Suprapubic skin (tissue), 4 donors: ENCODE measurements at regions not wholly inside any gene's neighbourhood (a gene's known extent, or its start where the extent isn't known, plus 50 kb on each side); places are given as distances from the start of the nearest gene placed in this dataset.

ENCODE experiments used
- DNase-seq, 2 donors: peaks; one replicate each; pipeline ENCODE4 v3.0.0-alpha.2; 2019; ENCODE audit warnings: low spot score in 2 of 2
- H3K27ac ChIP-seq: fragments of 200-600 bp; sonication (generic); one replicate; pipeline ENCODE4 v1.5.1; 2019
- H3K27me3 ChIP-seq: fragments of 200-600 bp; sonication (generic); one replicate; pipeline ENCODE4 v1.5.1; 2019
- H3K36me3 ChIP-seq: fragments of 200-600 bp; sonication (generic); one replicate; pipeline ENCODE4 v1.5.1; 2019
- H3K4me1 ChIP-seq: fragments of 200-600 bp; sonication (generic); one replicate; pipeline ENCODE4 v1.5.1; 2019
- H3K4me3 ChIP-seq: fragments of 200-600 bp; sonication (generic); one replicate; pipeline ENCODE4 v1.5.1; 2019; ENCODE audit warnings: mild to moderate bottlenecking
- H3K9me3 ChIP-seq: fragments of 200-600 bp; sonication (generic); one replicate; pipeline ENCODE4 v1.5.1; 2019
- EP300 ChIP-seq: sonication (generic); formaldehyde crosslinking; IDR thresholded peaks from one replicate; pipeline ENCODE4 v1.6.1; 2017; ENCODE audit warnings: antibody characterized with exemption
- POLR2A ChIP-seq, 2 donors: fragments of 450-650 bp; IDR thresholded peaks; one replicate each; pipeline ENCODE4 v1.6.1; 2017; ENCODE audit warnings: antibody characterized with exemption in 2 of 2, mild to moderate bottlenecking in 2 of 2, moderate library complexity in 2 of 2
- POLR2AphosphoS5 ChIP-seq, 3 donors: sonication (generic); formaldehyde crosslinking; IDR thresholded peaks; one replicate each; pipeline ENCODE4 v1.6.1; 2017; ENCODE audit warnings: antibody characterized with exemption in 3 of 3
- WGBS: methylation state at CpG from one replicate; pipeline ENCODE4 v1.1.5; 2018; 5-methylcytosine and 5-hydroxymethylcytosine counted together
- TF ChIP-seq, protein P1 (sequence below), 2 donors: fragments of 200-600 bp in 1 of 2; fragments of 450-650 bp in 1 of 2; sonication (generic) in 1 of 2; IDR thresholded peaks; one replicate each; pipeline ENCODE4 v1.5.1; 2016 to 2019; ENCODE audit warnings: antibody characterized with exemption in 2 of 2, mild to moderate bottlenecking in 1 of 2, moderate library complexity in 1 of 2

DNA sequence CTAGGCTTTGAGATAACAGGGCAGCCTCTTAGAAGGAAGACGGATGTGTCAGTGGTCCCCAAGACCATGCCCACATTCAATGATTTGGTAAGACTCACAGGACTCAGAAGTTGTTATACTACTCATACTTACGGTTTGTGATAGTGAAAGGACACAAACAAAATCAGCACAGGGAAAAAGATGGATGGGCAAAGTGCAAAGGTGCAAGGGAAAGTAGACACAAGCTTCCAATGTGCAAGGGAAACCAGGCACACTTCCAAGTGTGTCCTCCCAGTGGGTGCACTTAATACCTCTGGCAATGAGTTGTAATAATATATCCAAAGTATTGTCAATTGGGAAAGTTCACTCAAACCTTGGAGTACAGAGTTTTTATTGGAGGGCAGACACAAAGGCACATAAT lies 53.8 kb upstream of the VCX start:
- TF ChIP-seq EP300 (no peak), POLR2AphosphoS5 (IDR thresholded peaks at IDR 0.05) (no peak), POLR2A (IDR thresholded peaks at IDR 0.05) (no peak)
- TF ChIP-seq, protein P1, sequence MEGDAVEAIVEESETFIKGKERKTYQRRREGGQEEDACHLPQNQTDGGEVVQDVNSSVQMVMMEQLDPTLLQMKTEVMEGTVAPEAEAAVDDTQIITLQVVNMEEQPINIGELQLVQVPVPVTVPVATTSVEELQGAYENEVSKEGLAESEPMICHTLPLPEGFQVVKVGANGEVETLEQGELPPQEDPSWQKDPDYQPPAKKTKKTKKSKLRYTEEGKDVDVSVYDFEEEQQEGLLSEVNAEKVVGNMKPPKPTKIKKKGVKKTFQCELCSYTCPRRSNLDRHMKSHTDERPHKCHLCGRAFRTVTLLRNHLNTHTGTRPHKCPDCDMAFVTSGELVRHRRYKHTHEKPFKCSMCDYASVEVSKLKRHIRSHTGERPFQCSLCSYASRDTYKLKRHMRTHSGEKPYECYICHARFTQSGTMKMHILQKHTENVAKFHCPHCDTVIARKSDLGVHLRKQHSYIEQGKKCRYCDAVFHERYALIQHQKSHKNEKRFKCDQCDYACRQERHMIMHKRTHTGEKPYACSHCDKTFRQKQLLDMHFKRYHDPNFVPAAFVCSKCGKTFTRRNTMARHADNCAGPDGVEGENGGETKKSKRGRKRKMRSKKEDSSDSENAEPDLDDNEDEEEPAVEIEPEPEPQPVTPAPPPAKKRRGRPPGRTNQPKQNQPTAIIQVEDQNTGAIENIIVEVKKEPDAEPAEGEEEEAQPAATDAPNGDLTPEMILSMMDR (IDR thresholded peaks at IDR 0.05) = no peak

DNA sequence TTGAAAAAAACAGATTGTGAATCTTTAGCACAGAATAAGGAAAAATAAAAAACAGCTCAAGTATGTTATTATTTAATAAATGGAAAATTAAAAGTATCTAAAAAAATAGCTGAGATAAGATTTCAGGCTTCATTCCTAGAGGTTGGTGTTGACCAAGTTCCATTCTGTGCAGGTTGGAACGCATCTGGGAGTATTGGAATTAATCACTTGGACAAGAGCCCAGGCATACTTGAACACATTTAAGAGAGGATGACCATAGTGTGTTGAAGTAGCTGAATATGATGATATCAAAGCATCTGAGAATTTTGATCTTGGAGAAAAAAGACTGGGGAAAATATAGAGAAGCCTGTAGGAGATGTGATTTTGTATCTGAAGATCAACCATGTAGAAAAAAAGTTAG lies 54.6 kb upstream of the VCX start:
- DNase-seq = no peak
- no peaks in the 10 kb centered on the region for H3K27me3 ChIP-seq
- no peaks in the 10 kb centered on the region for H3K9me3 ChIP-seq
- no peak overlapping the region for H3K27ac ChIP-seq
- 63% methylated on average over 1 of the region's 1 CpG for WGBS
- TF ChIP-seq, protein P1 (IDR thresholded peaks at IDR 0.05) = no peak
- TF ChIP-seq EP300 (no peak), POLR2AphosphoS5 (IDR thresholded peaks at IDR 0.05) (no peak), POLR2A (IDR thresholded peaks at IDR 0.05) (no peak)
- no peak overlapping the region for H3K4me3 ChIP-seq
- no peaks in the 10 kb centered on the region for H3K4me1 ChIP-seq
- no peaks in the 10 kb centered on the region for H3K36me3 ChIP-seq

More for the DNA sequence above, 53.8 kb upstream of the VCX start:
- 74% methylated on average over 2 of the region's 2 CpGs for WGBS
- H3K36me3 ChIP-seq = no peaks in the 10 kb centered on the region
- H3K27ac ChIP-seq = no peak overlapping the region
- DNase-seq = no peak
- H3K4me3 ChIP-seq = no peak overlapping the region
- no peaks in the 10 kb centered on the region for H3K27me3 ChIP-seq
- H3K9me3 ChIP-seq = no peaks in the 10 kb centered on the region
- H3K4me1 ChIP-seq = no peaks in the 10 kb centered on the region

- H3K27ac ChIP-seq = no peak overlapping the region
- H3K4me1 ChIP-seq = no peaks in the 10 kb centered on the region
- 44% methylated on average over 4 of the region's 4 CpGs for WGBS
- TF ChIP-seq POLR2A (IDR thresholded peaks at IDR 0.05) (no peak), POLR2AphosphoS5 (IDR thresholded peaks at IDR 0.05) (no peak), EP300 (no peak)
- TF ChIP-seq, protein P1 (IDR thresholded peaks at IDR 0.05) = no peak
- no peak overlapping the region for H3K4me3 ChIP-seq
- H3K36me3 ChIP-seq = no peaks in the 10 kb centered on the region
- H3K9me3 ChIP-seq = no peaks in the 10 kb centered on the region
- no peak for DNase-seq
- H3K27me3 ChIP-seq = no peaks in the 10 kb centered on the region
Measured at GRCh38 chrX:7787714-7788113, 55.3 kb upstream of the VCX start.

GRCh38 chrX:7784580-7784979 lies 58.4 kb upstream of the VCX start:
- no peak overlapping the region for H3K27ac ChIP-seq
- 98% methylated on average over 1 of the region's 1 CpG for WGBS
- H3K9me3 ChIP-seq = no peaks in the 10 kb centered on the region
- H3K27me3 ChIP-seq = no peaks in the 10 kb centered on the region
- TF ChIP-seq POLR2A (IDR thresholded peaks at IDR 0.05) (no peak), EP300 (no peak), POLR2AphosphoS5 (IDR thresholded peaks at IDR 0.05) (no peak)
- TF ChIP-seq, protein P1 (IDR thresholded peaks at IDR 0.05) = no peak
- H3K4me1 ChIP-seq = no peaks in the 10 kb centered on the region
- no peaks in the 10 kb centered on the region for H3K36me3 ChIP-seq
- DNase-seq = no peak
- no peak overlapping the region for H3K4me3 ChIP-seq

GRCh38 chrX:7779644-7780043 lies 63.3 kb upstream of the VCX start:
- no peak overlapping the region for H3K27ac ChIP-seq
- H3K27me3 ChIP-seq = no peaks in the 10 kb centered on the region
- WGBS = 43% methylated on average over 2 of the region's 2 CpGs
- no peak for DNase-seq
- H3K4me3 ChIP-seq = no peak overlapping the region
- H3K9me3 ChIP-seq = no peaks in the 10 kb centered on the region
- no peaks in the 10 kb centered on the region for H3K36me3 ChIP-seq
- no peak for TF ChIP-seq POLR2A (IDR thresholded peaks at IDR 0.05)
- no peak for TF ChIP-seq POLR2AphosphoS5 (IDR thresholded peaks at IDR 0.05)
- TF ChIP-seq, protein P1 (IDR thresholded peaks at IDR 0.05) = no peak
- TF ChIP-seq EP300 = no peak
- no peaks in the 10 kb centered on the region for H3K4me1 ChIP-seq
